NCI-H2107 treated with DMSO at 0.1 percent for 48 hours (cell line): ENCODE measurements at regions not wholly inside any gene's neighbourhood (a gene's known extent, or its start where the extent isn't known, plus 50 kb on each side); places are given as distances from the start of the nearest gene placed in this dataset.
"Not testable (repeated sequence)": the region's sequence is repeated elsewhere in the genome, so short reads cannot be mapped to it uniquely, and the experiment has no call there.

Experiments
- DNase-seq: peaks from one replicate; lab custom pipeline; 2025; ENCODE audit not compliant: unreplicated experiment; lab: John Stamatoyannopoulos, UW

DNA sequence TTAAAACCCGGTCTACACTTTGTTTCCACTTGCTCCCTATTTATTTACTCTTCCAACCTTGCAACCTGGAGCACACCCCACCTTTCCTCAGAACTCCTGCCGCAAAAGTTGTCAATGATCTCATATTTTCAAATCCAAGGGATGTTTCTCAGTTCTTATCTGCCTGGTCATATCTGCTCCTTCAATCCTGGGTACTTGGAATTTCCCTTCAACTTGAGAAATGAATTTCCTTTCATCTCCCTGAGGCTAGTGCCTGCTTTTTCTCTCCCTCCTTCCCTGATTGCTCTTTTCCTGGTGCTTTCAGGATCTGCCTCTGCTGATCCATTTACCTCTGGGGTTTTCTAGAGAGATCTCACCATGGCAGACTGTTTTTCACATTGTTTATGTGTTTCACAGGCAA, 154.8 kb upstream of the IRS2 start:
- DNase-seq: no peak

DNA sequence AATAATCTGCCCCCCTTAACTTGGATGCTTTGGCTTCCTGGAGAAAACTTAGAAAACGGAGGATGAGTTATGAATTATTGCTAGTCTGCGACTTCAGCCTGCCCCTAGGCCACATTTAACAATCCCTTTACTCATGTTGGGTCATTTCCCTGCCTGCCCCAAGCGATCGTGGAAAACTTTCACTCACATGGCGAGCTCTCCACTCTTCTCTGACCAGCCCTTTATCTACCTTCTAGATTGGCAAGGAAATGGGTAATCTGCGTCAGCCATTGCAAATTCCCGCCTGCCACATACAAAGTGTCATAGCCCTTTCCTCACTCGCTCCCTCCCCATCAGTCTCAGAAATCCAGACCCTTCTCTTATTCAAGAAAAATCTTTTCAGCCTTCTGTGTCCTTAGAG, 154.3 kb upstream of the IRS2 start:
- no peak for DNase-seq

DNA sequence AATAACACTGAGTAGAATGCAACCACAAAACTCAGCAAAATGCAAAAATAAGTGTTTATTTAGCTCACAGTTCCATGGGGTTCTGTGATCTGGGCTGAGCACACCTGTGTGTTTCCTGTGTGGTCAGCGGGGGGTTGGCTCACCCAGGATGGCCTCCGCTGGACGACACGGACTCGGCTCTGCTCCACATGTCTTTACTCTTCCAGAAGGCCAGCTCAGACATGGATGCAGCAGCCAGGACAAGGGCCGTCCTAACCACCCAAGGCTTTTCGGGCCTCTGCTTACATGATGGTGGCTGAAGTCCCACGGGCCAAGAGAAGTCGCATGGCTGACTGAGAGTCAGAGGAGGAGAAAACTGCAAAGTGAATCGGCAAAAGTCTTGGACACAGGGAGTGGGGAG, 153.5 kb upstream of the IRS2 start:
- no peak for DNase-seq

DNA sequence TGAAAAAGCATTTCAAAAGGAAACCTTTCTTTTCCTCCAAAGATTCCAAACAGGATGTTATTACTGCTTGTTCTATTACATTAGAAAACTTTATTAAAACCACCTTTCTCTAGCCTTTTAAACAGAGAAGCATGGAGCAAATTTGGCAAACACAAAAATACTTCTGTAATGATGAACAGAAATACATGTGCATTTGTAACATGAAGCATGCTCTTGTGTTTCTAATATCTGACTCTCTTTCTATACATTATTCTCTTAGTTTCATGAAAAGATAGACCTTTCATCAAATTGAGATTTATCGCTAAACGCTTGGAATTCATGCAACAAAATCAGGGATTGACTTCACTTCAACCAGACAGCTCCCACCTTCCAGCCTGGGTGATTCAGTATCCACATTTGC, 152.8 kb upstream of the IRS2 start:
- no peak for DNase-seq

DNA sequence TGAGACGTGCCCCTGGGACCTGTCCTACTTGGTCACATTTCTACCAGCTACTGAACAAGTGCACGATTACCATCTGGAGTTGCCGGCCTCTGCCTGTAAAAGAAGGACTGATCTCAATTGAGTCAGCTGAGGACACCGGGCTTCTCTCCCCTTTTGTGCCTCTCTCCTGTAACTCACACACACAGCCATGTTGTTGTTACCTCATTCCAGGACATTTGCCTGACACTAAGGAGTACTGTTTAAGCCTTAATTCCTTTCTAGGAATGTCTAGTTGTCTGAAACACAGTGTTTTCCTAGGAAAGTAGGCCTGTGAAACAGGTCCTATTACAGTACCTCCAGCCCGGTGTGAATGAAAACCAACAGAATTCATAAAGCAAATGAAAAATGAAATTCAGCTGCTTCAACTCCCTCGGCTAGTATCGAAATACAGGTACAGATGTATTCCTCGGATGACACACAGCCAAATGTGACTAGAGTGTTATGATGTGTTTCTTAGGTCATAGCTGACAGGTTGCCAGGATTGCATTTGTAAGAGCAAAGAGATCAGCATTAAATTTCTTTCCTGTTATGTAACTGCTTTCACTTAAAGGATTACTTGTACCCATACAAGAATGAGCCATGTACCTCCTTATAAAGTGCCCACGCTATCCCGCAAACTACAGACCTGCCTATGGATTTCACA, 152.0 kb upstream of the IRS2 start:
- no peak for DNase-seq

DNA sequence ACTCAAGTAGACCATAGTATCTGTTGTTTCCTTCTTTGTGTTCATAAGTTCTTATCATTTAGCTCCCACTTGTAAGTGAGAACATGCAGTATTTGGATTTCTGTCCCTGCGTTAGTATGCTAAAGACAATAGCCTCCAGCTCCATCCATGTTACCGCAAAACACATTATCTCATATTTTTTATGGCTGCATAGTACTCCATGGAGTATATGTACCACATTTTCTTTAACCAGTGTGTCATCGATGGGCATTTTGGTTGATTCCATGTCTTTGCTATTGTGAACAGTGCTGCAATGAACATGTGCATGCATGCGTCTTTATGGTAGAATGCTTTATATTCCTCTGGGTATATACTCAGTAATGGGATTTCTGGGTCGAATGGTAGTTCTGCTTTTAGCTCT, 148.1 kb upstream of the IRS2 start:
- not testable (repeated sequence) for DNase-seq

DNA sequence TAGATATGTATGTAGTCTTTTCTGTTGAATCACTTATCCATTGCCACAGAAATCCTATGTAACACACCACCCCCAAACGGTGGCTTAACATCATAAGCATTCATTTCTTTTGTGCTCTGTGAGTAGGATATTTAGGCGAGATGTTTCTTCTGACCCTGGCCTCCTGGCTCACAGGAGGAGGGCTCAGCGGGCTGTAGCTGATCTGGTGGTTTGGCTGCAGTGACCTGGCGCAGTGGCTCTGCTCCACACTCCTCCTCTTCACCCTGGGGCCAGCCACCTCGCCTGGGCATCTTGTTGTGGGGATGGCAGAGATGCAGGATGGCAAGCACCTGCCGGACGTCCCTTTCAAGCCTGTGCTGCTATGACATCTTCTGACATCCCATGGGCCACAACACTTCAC, 147.1 kb upstream of the IRS2 start:
- no peak for DNase-seq

DNA sequence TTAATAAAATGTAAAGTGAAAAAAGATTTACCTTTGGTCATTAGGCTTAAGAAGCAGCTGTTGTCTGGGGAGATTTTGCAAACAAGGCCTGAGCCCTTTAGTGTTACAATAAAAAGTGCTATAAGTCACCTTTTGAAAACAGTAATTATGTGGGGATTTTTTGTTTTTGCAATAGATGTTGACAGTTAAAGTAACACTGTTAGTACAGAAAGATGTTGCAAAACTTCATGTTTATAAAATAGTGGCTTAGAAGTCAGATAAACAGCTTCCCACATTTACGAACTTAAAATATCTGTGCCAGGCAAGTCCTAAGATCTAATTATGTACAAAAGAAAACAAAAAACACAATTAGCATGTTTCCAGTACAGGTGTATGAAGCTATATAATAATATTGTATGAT, 138.0 kb upstream of the IRS2 start:
- DNase-seq: no peak

DNA sequence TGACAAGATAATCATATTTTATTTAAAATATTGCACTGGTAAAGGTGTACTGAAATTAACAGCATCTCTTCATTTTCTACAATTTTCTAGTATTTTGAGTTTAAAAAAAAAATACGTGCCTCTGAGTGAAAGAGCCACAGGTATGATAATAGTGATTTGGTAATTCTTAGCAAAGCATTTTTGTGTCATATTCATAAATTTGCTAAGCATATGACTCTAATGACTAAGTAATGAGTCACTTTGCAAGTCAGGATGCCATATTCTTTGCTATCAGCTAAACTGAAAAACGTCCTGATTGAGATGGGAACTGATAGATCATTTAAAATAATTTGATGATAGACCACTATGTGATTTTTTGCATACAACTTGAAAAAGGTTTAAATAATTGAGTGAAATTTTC, 136.1 kb upstream of the IRS2 start:
- DNase-seq: no peak

DNA sequence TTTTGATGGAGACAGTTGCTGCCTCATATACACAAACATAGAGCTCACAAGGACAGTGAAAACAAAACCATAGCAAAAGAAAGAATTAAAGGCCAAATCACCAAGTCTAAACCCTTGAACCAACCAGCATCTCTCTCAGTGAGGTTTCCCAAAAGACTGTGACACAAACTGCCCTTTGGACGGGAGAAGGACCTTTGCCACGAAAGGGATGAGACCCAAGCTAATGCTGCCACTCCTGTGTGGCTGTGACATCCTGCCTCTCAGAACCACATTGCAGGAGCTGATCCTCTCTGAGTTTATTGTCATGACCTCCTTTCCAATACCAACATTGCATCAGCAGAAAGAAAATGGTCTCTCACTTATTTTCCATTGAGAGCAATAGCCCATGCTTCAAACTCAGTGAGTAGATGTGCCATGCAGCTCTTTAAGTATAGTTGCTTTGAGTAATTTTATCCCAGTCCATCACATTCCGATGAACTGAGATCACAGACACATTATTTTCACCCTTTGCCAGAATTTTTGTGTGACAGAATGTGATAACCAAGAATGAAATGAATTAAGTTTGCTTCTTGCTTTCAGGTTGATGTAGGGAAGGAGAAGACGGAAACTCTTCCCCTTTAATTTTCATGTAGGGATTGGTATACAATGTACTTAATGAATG, 133.5 kb upstream of the IRS2 start:
- no peak for DNase-seq

DNA sequence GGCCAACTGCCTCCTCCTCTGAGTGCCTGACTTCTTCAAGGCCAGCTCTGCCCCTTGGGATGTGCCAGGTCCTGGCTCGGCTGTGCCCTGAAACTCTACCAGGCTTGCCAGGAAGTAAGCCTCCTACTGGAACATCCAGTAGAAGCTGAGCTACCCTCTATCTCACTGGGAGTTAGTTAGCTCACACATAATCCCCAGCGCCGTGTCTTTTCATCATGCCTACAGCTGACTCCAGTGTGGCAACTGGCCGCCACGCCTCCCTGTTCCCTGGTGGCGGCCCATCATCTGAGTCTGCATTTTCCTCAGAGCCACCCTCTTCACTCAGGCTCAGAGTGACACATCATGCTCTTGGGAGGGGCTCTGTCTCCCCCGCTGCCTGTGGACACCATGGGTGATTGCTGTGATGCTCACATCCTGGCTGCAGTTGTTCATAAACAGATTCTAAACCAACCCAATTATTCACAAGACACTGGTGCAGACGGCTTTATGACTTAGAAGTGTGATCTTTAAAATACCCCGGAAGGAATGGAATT, 131.9 kb upstream of the IRS2 start:
- DNase-seq: no peak

DNA sequence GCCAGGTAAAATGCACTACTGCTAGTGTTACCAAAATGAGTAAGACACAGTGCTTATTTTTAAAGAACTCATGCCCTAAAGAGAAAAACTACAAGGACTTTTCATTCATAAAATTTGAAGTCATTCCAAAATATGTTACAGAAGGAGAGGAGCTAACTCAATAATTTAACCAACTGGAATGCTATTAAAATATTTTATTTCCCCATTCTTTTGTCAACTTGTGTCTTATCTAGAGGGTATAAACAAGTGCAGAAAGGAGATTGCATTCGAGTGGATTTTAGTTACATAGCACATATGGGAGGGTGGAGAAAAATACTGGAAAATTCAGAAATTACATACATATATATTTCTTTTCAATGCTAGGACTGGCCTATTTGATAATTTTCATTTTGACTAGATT, 131.0 kb upstream of the IRS2 start:
- DNase-seq: no peak

DNA sequence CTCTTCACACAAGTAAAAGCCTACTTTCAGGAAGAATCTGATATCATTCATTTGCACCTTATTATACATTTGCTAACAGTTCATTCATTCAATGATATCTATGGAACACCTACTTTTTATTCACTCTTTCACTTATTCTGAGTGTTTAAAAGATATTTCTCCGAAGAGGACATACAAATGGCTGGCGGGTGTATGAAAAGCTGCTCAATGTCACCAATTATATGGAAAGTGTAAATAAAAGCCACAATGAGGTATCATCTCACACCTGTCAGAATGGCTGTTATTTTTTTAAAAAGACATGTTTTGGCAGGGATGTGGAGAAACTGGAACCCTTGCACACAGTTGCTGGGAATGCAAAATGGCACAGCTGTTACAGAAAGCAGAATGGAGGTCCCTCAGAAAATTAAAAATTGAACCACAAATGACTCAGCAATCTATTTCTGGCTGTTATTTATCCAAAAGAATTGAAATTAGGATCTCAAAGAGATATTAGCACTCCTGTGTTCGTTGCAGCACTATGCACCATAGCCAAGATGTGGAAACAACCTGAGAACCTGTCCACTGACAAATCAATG, 127.6 kb upstream of the IRS2 start:
- DNase-seq: no peak

DNA sequence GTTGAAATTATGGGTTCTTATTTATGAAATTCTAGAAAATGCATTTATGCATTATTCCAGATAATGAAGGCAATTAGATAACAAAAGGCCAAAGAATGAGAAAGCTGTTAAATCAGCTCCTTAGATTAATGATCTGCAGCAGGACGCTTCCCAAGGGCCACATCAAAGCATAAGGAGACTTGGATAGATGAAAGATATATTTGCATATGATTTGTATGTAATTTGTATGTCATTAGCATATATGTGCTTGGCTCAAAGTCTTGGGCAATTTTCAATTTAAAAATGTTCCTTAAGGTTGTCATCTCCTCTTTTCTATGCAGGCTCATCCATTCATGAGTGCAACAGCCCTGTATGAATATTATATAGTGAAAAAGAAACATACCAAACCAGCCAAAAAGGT, 126.8 kb upstream of the IRS2 start:
- no peak for DNase-seq

DNA sequence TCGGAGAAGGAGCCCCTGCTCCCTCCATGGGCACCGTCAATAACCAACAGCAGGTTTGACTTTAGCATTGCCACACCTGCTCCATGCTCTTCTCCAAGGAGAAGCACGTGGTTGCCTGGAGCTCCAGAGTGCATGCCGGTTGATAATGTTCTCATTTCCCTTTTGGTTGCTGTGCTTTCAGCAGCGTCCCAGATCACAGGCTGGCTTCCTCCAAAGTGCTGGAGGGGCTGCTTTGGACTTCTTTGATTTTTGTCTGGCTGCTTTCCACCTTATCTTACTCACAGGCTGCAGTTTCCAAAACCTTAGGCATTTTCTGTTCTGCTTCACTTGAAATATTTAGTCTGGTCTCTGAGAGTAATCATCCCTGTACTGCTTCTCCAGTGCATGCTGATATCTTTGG, 123.8 kb upstream of the IRS2 start:
- DNase-seq: no peak

DNA sequence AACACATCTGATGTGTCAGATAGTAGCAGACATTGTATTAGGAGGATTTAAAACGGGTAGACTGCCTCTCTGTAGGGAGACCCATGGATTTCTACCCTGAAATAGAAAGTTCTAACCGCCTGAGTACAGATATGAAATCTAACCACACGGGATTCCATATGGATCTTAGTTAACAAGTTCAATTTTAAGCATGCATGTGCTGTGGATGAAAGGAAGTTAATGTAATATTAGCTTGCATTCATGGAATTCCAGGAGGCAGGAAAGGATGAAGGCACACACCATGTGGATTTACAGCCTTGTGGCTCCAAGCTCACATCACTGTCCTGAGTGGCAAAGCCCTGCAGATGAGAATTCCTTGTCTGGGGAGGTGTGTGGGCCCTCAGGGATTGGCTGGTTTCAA, 120.6 kb upstream of the IRS2 start:
- no peak for DNase-seq

DNA sequence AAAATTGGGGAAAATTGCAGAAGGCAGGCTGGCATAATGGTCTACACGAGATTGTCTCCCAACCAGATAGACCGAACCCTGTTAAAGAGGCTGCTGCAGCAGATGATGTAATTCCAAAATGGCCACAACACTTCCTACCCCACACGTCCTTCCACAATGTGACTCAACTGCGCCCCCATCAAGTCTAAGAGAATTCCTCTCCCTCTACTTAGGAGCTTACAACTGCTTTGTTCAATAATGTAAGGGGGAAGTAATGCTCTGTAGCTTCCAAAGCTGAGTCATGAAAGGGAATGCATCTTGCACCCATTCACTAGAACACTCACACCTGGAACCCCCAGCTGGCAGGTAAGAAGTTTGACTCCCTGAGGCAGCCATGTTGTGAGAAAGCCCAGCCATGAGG, 117.8 kb upstream of the IRS2 start:
- DNase-seq: no peak

DNA sequence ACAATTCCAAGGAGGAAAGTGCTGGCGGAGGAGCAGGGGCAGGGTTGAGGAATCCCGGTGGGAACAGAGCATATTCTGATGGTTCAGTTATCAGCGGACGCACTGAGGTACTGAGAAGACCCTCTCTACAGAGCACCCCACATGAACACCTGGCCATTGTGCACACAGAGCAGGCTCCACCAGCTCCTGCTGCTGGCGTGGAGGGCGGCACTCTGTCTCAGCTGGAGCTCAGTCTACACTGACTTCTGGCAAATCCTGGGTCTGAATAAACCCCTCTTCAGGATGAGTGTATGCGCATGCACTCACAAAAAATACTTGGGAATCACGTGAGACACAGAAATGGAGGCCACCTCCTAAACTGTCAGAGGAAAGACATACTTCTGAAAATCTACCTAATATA, 114.4 kb upstream of the IRS2 start:
- no peak for DNase-seq

DNA sequence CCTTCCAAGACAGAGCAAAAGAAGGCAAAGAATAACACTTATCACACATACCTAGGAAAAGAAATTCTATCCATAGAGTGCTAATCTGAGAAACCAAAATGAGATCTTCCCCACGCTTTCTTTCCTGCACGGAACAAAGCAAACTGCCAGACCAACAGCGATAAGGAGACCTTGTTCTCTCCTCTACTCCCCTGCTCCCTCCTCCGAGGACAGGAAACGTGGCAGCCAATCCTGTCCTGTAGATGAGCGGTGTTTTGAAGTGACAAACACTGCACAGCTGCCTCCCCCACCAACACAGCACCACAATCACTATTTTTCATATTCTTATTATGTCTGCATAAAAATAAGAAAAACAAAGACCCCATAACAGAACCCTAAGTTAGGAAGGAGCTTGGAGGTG, 113.9 kb upstream of the IRS2 start:
- no peak for DNase-seq

DNA sequence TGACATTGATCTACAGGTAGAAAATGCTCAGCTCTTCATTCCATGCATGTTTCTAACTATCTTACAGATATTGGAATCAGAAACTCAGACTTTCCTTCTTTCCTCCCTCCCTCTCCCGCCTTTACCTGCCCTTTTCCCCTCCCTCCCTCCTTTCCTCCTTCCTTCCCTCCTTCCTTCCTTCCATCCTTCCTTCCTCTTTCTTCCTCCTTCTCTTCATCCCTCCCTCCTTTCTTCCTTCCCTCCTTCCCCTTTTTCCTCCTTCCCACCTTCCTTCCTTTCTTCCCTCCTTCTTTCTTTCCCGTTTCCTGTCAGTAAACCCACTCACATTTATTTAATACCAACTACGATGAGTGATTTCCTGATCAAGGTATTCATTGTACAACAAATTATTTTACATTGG, 113.4 kb upstream of the IRS2 start:
- DNase-seq: no peak

DNA sequence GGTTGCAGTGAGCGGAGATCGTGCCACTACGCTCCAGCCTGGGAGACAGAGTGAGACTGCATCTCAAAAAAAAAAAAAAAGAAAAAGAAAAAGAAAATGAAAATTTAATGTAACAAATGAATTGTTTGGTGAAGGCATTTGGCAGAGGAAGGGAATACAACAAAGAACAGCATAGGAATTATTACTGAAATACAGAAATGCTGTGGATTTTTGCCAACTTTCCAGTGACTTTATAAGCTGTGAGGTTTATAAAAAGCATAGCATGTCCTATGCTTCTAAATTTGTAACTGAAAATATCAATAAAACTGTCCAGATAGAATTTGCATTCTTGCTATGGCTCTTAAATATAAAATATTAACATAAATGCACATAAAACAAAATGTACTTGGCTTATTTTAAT, 112.9 kb upstream of the IRS2 start:
- no peak for DNase-seq

DNA sequence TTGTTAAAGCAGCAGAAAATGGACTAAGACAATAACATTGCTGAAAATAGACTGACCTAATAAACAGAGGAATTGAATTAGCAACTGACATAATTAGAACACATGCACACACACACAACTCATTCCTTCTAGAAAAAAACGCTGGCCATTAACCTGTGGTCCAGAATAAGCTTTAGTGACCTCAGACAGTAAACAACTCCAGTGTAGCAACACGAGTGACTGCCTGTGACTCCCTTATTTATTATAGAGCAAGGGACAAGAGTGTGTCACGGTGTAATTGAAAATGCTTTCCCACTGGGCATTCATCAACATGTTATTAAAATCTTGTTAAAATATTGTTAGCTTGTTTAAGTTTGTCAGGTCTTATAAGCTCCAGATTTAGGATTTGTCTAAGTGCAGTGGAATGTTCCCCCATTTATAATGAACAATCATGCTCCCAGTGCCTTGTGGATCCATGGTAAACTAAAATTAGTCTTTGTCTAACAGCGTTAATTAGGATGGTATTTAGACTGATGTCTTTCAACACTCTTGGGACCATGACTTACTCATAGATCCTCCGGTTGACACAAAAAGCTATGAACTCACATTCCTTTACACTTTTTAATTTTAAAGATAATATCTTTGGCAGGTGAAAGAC, 111.7 kb upstream of the IRS2 start:
- DNase-seq: no peak
